Adrenal gland (tissue), 9 donors: ENCODE measurements at regions not wholly inside any gene's neighbourhood (a gene's known extent, or its start where the extent isn't known, plus 50 kb on each side); places are given as distances from the start of the nearest gene placed in this dataset.
"Not testable (repeated sequence)": the region's sequence is repeated elsewhere in the genome, so short reads cannot be mapped to it uniquely, and the experiment has no call there.

ENCODE experiments used
- DNase-seq, 7 donors: peaks; one replicate each; pipeline ENCODE4 v3.0.0-alpha.2; 2019 to 2020
- H3K27ac ChIP-seq, 5 donors: fragments of 200-600 bp; sonication (generic) in 4 of 5; 1 replicate in 3 of 5; 2 replicates in 2 of 5; pipeline versions ENCODE4 v1.5.1 to v1.8.0; 2016 to 2020; ENCODE audit warnings: mild to moderate bottlenecking in 1 of 5
- H3K27me3 ChIP-seq: fragments of 200-600 bp; 2 replicates; pipeline ENCODE4 v1.8.0; 2021
- H3K36me3 ChIP-seq, 2 donors: fragments of 200-600 bp; replicated peaks in 1 of 2; 1 replicate in 1 of 2; 2 replicates in 1 of 2; pipeline versions ENCODE4 v1.5.1 to v1.8.0; 2018 to 2022
- H3K4me1 ChIP-seq, 2 donors: fragments of 200-600 bp; replicated peaks in 1 of 2; 1 replicate in 1 of 2; 2 replicates in 1 of 2; pipeline versions ENCODE4 v1.5.1 to v1.8.0; 2018 to 2021
- H3K4me3 ChIP-seq, 4 donors: fragments of 200-600 bp; sonication (generic) in 3 of 4; one replicate each; pipeline ENCODE4 v1.5.1; 2016 to 2018
- H3K9me3 ChIP-seq, 3 donors: fragments of 200-600 bp; sonication (generic) in 1 of 3; replicated peaks in 1 of 3; 1 replicate in 2 of 3; 2 replicates in 1 of 3; pipeline versions ENCODE4 v1.5.1 to v1.8.0; 2016 to 2021
- CTCF ChIP-seq, 6 experiments: fragments of 450-650 bp in 4 of 6; fragments of 200-600 bp in 2 of 6; sonication (generic) in 1 of 6; IDR thresholded peaks; 1 replicate in 5 of 6; 2 replicates in 1 of 6; pipeline versions ENCODE4 v1.5.1 to v1.8.0; 2016 to 2021; ENCODE audit warnings: antibody characterized with exemption in 6 of 6, mild to moderate bottlenecking in 2 of 6, moderate library complexity in 1 of 6
- POLR2A ChIP-seq, 2 donors: fragments of 450-650 bp; IDR thresholded peaks; one replicate each; pipeline ENCODE4 v1.6.1; 2017; ENCODE audit warnings: antibody characterized with exemption in 2 of 2, mild to moderate bottlenecking in 2 of 2, moderate library complexity in 1 of 2
- WGBS, 4 donors: extraction: QIAGEN DNeasy Blood & Tissue Kit in 2 of 4; methylation state at CpG; one replicate each; pipeline versions ENCODE4 v1.1.5 to v1.1.7; 2013 to 2017; 5-methylcytosine and 5-hydroxymethylcytosine counted together
- intact Hi-C, 2 donors: fragments of 100-400 bp; cut with DNase I; formaldehyde crosslinking; loops; one replicate each; pipeline versions ENCODE4 v1.14.1 to v1.15.0; 2022 to 2023
- donor health status: healthy with polysubstance abuse.
- donor health status: Bipolar disorder and iron deficiency.
- donor health status: DM: yes; HTN: yes; CAD: no.
- donor health status: DM: no; HTN: no; CAD: no.
- donor health status: DM: no; HTN: no; CAD: no.

- no peaks in the 10 kb centered on the region for H3K36me3 ChIP-seq
- no peaks in the 10 kb centered on the region for H3K9me3 ChIP-seq
- H3K27me3 ChIP-seq = no peaks in the 10 kb centered on the region
- intact Hi-C loops = no loop called here
- TF ChIP-seq CTCF (IDR thresholded peaks at IDR 0.05) = no peak
- WGBS, 4 donors = 76 to 90% (median 86%) methylated on average over 10 to 11 of the region's 11 CpGs
- H3K4me3 ChIP-seq = no peak overlapping the region
- no peaks in the 10 kb centered on the region for H3K4me1 ChIP-seq
- H3K27ac ChIP-seq = no peak overlapping the region
- DNase-seq = no peak
Observed at GRCh38 chr9:135181336-135181735, 93.9 kb downstream of the OLFM1 start.

DNA sequence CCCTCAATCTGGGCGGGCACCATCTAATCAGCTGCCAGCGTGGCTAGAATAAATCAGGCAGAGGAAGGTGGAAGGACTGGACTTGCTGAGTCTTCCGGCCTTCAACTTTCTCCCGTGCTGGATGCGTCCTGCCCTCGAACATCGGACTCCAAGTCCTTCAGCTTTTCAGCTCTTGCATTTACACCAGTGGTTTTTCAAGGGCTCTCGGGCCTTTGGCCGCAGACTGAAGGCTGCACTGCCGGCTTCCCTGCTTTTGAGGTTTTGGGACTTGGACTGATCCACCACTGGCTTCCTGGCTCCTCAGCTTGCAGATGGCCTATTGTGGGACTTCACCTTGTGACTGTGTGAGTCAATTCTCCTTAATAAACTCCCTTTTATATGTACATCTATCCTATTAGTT, 94.4 kb downstream of the OLFM1 start:
- H3K27me3 ChIP-seq, H3K4me3 ChIP-seq, H3K9me3 ChIP-seq, intact Hi-C loops, H3K27ac ChIP-seq, H3K36me3 ChIP-seq, DNase-seq, H3K4me1 ChIP-seq: not testable (repeated sequence)
- 81 to 92% (median 90%) methylated on average over 4 to 10 of the region's 10 CpGs for WGBS, 4 donors

DNA sequence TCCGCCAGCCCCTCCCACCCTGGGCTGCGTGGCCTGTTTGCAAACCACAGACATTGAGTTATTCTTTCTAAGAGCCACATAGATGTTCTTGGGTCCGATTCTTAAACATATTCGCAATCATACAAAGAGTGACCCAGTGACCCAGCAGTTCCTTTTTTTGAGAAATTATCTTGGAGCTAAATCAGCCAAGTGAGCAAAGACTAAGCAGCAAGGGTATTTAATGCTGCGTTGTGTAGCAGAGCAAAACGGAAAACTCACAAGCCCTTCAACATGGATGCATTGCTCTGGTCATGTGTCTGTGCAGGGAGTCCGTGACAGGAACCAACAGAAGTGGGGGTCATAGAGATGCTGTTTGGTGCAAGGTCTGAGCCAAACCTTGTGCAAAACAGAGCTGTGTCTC, 95.6 kb downstream of the OLFM1 start:
- H3K9me3 ChIP-seq = no peaks in the 10 kb centered on the region
- DNase-seq = no peak
- no peak for TF ChIP-seq CTCF (IDR thresholded peaks at IDR 0.05)
- no peaks in the 10 kb centered on the region for H3K27me3 ChIP-seq
- no peak overlapping the region for H3K4me3 ChIP-seq
- H3K27ac ChIP-seq = no peak overlapping the region
- intact Hi-C loops = no loop called here
- WGBS, 4 donors = 73 to 86% (median 81%) methylated on average over 7 of the region's 7 CpGs
- no peaks in the 10 kb centered on the region for H3K36me3 ChIP-seq
- H3K4me1 ChIP-seq = no peaks in the 10 kb centered on the region

DNA sequence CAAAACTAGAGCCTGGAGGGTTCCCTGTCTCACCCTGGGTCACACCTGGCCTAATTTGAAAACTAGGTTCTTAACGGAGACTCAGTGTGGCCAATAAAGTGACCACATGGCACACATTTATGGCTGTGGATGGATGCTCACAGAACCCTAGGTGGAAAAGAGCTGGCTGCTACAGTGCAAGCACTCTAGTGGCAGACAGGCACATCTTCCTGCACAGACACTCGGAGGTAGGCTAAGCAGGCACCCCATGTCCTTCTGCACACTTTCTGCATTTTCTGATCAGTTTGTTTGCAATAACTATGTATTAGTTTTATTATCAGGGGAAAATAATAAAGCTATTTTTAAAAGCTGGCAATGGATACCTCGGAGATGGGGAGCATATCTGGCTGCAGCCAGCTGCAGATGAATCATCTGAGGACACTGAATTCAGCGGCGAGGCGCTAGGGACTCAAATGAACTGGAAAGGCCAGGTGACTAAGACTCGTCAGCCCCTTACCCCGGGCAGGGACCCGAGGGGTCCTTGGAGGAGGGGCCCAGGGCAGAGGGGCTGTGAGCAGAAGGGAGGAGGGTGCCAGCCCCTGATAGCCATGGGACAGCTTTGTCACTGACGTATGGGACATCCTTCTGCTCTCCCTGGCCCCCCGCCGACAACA, 96.2 kb downstream of the OLFM1 start:
- Histone ChIP-seq H3K36me3 (no peaks in the 10 kb centered on the region), H3K4me3 (no peak overlapping the region), H3K27ac (no peak overlapping the region), H3K9me3 (no peaks in the 10 kb centered on the region), H3K27me3 (no peaks in the 10 kb centered on the region), H3K4me1 (no peaks in the 10 kb centered on the region)
- DNase-seq = peak in 4 of 7 donors; percentile 12 to 65 (median 32)
- intact Hi-C loops = no loop called here
- TF ChIP-seq POLR2A (IDR thresholded peaks at IDR 0.05) = no peak
- no peak for TF ChIP-seq CTCF (IDR thresholded peaks at IDR 0.05)
- WGBS, 4 donors = 26 to 32% (median 28%) methylated on average over 9 to 12 of the region's 12 CpGs
